ENCODE measurements at regions not wholly inside any gene's neighbourhood (a gene's known extent, or its start where the extent isn't known, plus 50 kb on each side); places are given as distances from the start of the nearest gene placed in this dataset.
A peak's percentile ranks its signal among the peaks of the same experiment; 100 is the strongest.

DNA sequence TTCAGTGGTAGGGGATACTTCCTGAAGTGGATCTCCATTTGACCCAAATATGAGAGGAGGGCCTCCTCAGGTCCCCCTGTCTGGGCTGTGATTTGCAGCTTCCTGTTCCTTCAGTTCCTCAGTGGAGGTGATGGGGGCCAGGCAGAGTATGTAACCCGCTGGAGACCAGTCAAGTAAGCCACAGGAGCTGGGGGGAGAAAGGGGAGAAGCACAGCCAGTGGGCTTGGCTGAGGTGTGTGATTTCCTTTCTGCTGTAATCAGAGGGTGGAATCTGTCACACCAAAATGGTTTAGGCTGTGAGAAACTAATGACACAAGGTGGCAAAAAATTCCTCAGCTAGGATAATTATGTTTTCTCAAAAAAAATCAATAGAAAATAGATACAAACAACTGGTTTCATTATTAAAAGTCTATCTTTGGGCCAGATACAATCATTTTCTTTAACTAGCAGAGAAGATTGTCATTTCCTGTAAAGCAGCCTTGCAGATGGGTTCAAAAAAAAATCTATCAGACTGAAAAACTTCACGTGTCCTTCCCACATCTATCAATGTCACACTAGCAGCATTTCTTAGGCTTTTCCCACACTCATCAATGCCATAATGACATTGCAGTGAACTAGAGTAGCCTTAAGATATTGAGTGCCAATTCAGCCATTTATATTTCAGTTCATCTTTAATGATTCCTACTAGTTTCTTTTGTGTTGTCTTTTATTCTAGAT is 1660.3 kb downstream of the EFNB2 start:
- TF ChIP-seq, protein P1, sequence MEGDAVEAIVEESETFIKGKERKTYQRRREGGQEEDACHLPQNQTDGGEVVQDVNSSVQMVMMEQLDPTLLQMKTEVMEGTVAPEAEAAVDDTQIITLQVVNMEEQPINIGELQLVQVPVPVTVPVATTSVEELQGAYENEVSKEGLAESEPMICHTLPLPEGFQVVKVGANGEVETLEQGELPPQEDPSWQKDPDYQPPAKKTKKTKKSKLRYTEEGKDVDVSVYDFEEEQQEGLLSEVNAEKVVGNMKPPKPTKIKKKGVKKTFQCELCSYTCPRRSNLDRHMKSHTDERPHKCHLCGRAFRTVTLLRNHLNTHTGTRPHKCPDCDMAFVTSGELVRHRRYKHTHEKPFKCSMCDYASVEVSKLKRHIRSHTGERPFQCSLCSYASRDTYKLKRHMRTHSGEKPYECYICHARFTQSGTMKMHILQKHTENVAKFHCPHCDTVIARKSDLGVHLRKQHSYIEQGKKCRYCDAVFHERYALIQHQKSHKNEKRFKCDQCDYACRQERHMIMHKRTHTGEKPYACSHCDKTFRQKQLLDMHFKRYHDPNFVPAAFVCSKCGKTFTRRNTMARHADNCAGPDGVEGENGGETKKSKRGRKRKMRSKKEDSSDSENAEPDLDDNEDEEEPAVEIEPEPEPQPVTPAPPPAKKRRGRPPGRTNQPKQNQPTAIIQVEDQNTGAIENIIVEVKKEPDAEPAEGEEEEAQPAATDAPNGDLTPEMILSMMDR (IDR thresholded peaks at IDR 0.05; ENCODE audit: low read depth, low read length) = no peak
- TF ChIP-seq POLR2A (IDR thresholded peaks at IDR 0.05; ENCODE audit: extremely low read depth, insufficient read length) = no peak
- H3K4me3 ChIP-seq (ENCODE audit: low read depth, low read length) = no peak overlapping the region
- no peak for DNase-seq (ENCODE audit: low read depth)

DNA sequence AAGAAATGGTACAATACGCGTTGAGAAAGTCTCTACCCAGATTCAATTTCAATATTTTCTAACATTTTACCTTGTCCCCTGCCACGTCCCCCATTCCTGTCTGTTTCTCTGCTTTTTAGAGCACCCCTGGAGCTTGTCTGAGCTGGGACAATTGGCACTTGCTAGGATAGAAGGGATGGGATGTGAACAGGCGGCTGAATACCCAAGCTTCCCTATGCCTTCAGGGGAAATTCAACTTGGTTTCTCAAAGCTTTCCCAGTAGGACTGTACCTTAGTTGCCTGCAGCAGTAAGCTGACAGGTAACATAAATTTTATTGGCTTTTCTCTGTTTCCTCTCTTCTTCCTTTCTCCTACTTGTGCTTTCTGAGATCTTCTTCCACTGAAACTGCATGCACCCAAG is 1663.3 kb downstream of the EFNB2 start:
- DNase-seq (ENCODE audit: low read depth) = no peak
- H3K4me3 ChIP-seq (ENCODE audit: low read depth, low read length) = no peak overlapping the region

DNA sequence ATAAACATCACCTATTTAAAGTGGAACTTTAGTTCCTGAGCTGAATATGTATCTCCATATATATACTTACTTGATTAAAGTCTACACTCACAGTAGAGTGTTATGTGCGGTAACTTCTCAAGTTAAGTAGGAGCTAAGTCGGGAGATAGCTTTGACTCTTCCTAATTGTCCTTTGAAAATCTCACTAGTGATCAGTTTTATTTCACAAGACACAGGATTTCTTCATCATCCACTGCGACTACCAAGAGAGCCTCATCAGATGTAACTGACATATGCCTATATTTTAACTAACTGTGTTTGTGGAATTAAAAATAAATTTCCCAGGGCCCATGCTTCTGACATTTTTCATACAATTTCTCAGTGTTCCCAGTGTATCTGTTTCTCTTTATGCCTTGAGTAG is 1664.0 kb downstream of the EFNB2 start:
- peak; percentile 58 for DNase-seq (ENCODE audit: low read depth)
- TF ChIP-seq POLR2A (IDR thresholded peaks at IDR 0.05; ENCODE audit: extremely low read depth, insufficient read length) = no peak
- TF ChIP-seq, protein P1 (IDR thresholded peaks at IDR 0.05; ENCODE audit: low read depth, low read length) = no peak
- TF ChIP-seq MYC (IDR thresholded peaks at IDR 0.05; ENCODE audit: low read depth, low read length) = no peak
- TF ChIP-seq, protein P2, sequence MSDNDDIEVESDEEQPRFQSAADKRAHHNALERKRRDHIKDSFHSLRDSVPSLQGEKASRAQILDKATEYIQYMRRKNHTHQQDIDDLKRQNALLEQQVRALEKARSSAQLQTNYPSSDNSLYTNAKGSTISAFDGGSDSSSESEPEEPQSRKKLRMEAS (IDR thresholded peaks at IDR 0.05; ENCODE audit: low read depth, low read length) = no peak
- no peak overlapping the region for H3K4me3 ChIP-seq (ENCODE audit: low read depth, low read length)

More for the DNA sequence above, 1663.3 kb downstream of the EFNB2 start:
- TF ChIP-seq, protein P2 (IDR thresholded peaks at IDR 0.05; ENCODE audit: low read depth, low read length) = no peak
- TF ChIP-seq POLR2A (IDR thresholded peaks at IDR 0.05; ENCODE audit: extremely low read depth, insufficient read length) (no peak), MYC (IDR thresholded peaks at IDR 0.05; ENCODE audit: low read depth, low read length) (no peak)
- TF ChIP-seq, protein P1 (IDR thresholded peaks at IDR 0.05; ENCODE audit: low read depth, low read length) = no peak

DNA sequence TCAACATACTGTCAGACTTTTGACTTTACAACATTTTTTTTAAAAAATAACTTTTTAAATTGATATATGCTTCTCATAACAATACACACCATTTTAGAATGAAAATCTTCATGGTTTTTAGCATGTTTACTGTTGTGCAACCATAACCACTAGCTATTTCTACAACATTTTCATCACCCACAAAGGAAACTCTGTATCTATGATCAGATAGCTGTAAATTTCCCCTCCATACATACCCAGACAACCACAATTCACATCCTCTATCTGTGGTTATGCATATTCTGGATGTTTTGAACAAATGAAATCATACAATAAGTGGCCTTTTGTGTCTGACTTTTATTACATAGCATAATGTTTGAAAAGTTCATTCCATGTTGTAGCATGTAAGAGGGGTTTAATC is 1666.0 kb downstream of the EFNB2 start:
- peak; percentile 77 for DNase-seq (ENCODE audit: low read depth)
- H3K4me3 ChIP-seq (ENCODE audit: low read depth, low read length) = no peak overlapping the region
- TF ChIP-seq POLR2A (IDR thresholded peaks at IDR 0.05; ENCODE audit: extremely low read depth, insufficient read length) (no peak), MYC (IDR thresholded peaks at IDR 0.05; ENCODE audit: low read depth, low read length) (no peak)
- TF ChIP-seq, protein P1 (IDR thresholded peaks at IDR 0.05; ENCODE audit: low read depth, low read length) = no peak
- TF ChIP-seq, protein P2 (IDR thresholded peaks at IDR 0.05; ENCODE audit: low read depth, low read length) = no peak

DNA sequence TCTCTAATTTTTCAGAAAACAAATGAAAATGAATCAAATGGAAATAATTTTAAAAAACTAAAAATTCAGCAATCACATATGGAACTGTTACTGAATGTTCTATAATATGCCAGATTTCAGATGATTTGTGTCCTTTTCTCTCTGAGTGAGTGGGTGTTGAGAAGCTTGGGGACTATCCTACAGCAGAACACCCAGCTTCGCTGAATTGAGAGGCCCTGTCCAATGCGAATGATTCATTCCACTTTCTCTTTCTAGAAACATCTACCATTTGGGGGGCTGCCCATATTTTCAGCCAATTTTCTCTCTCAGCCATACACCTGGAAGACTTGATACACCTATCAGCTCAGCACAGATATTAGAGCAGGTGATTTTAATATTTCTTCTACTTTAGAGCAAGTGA is 1666.7 kb downstream of the EFNB2 start:
- no peak for DNase-seq (ENCODE audit: low read depth)
- TF ChIP-seq, protein P1 (IDR thresholded peaks at IDR 0.05; ENCODE audit: low read depth, low read length) = no peak
- TF ChIP-seq POLR2A (IDR thresholded peaks at IDR 0.05; ENCODE audit: extremely low read depth, insufficient read length) = no peak
- TF ChIP-seq, protein P2 (IDR thresholded peaks at IDR 0.05; ENCODE audit: low read depth, low read length) = no peak
- TF ChIP-seq MYC (IDR thresholded peaks at IDR 0.05; ENCODE audit: low read depth, low read length) = no peak
- H3K4me3 ChIP-seq (ENCODE audit: low read depth, low read length) = no peak overlapping the region

All from NB4 (cell line).